Thoracic aorta (tissue), 2 donors: ENCODE measurements at regions not wholly inside any gene's neighbourhood (a gene's known extent, or its start where the extent isn't known, plus 50 kb on each side); places are given as distances from the start of the nearest gene placed in this dataset.

Experiments
- ATAC-seq: fragments of 150-250 bp; one replicate; pipeline ENCODE4 v1.8.0; 2017; ENCODE audit warnings: low read depth; ENCODE audit not compliant: insufficient number of reproducible peaks, low FRiP score
- DNase-seq: peaks from one replicate; pipeline ENCODE4 v3.0.0-alpha.2; 2020; ENCODE audit warnings: low spot score
- H3K27ac ChIP-seq, 2 donors: fragments of 200-600 bp; sonication (generic); 1 replicate in 1 of 2; 2 replicates in 1 of 2; pipeline ENCODE4 v1.5.1; 2016; ENCODE audit warnings: mild to moderate bottlenecking in 2 of 2, moderate library complexity in 2 of 2
- H3K27me3 ChIP-seq: fragments of 200-600 bp; sonication (generic); replicated peaks from 2 replicates; pipeline ENCODE4 v1.6.0; 2016; ENCODE audit warnings: mild to moderate bottlenecking; ENCODE audit not compliant: insufficient read depth
- H3K36me3 ChIP-seq: fragments of 200-600 bp; sonication (generic); one replicate; pipeline ENCODE4 v1.5.1; 2016
- H3K4me1 ChIP-seq, 2 donors: fragments of 200-600 bp; sonication (generic); 1 replicate in 1 of 2; 2 replicates in 1 of 2; pipeline versions ENCODE4 v1.5.1 to v1.6.0; 2016; ENCODE audit warnings: low read depth in 2 of 2, mild to moderate bottlenecking in 1 of 2; ENCODE audit not compliant: control insufficient read depth in 1 of 2
- H3K4me3 ChIP-seq: fragments of 200-600 bp; sonication (generic); 2 replicates; pipeline ENCODE4 v1.5.1; 2016; ENCODE audit warnings: mild to moderate bottlenecking
- H3K9me3 ChIP-seq: fragments of 200-600 bp; sonication (generic); 2 replicates; pipeline ENCODE4 v1.5.1; 2016
- TF ChIP-seq, protein P1 (sequence below): fragments of 200-600 bp; sonication (generic); IDR thresholded peaks from one replicate; pipeline ENCODE4 v1.5.1; 2019; ENCODE audit warnings: antibody characterized with exemption

- ATAC-seq (no peak), DNase-seq (no peak)
- H3K27me3 ChIP-seq = no peaks in the 10 kb centered on the region
- no peak overlapping the region for H3K27ac ChIP-seq
- no peak overlapping the region for H3K4me3 ChIP-seq
- no peaks in the 10 kb centered on the region for H3K36me3 ChIP-seq
- TF ChIP-seq, protein P1, sequence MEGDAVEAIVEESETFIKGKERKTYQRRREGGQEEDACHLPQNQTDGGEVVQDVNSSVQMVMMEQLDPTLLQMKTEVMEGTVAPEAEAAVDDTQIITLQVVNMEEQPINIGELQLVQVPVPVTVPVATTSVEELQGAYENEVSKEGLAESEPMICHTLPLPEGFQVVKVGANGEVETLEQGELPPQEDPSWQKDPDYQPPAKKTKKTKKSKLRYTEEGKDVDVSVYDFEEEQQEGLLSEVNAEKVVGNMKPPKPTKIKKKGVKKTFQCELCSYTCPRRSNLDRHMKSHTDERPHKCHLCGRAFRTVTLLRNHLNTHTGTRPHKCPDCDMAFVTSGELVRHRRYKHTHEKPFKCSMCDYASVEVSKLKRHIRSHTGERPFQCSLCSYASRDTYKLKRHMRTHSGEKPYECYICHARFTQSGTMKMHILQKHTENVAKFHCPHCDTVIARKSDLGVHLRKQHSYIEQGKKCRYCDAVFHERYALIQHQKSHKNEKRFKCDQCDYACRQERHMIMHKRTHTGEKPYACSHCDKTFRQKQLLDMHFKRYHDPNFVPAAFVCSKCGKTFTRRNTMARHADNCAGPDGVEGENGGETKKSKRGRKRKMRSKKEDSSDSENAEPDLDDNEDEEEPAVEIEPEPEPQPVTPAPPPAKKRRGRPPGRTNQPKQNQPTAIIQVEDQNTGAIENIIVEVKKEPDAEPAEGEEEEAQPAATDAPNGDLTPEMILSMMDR = no peak
- no peaks in the 10 kb centered on the region for H3K9me3 ChIP-seq
- H3K4me1 ChIP-seq = peaks cover 3 to 21% of the 10 kb centered on the region in 2 donors
Observed at GRCh38 chr3:99542767-99543518, 95.5 kb upstream of the COL8A1 start.

DNA sequence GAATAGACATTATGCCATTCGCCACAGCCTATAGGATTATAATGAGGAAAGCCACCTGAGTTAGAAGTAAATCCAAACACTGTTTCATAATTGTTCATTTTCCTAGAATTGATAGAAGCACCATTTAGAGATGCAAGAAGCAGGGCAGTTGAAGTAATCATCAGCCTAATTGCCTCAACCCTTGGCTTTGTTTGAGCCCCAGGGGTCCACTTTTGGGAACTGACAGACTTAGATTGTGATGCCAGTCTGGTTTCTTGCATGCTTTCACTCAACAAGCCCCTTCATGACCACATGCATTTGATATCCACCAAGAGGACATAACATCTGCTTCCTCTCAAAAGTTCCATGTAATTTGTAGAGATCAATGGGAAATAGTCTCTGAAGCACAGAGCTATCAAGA, 97.2 kb upstream of the COL8A1 start:
- TF ChIP-seq, protein P1 = no peak
- no peak for ATAC-seq
- Histone ChIP-seq H3K36me3 (no peaks in the 10 kb centered on the region), H3K4me1 (peaks cover 0 to 29% of the 10 kb centered on the region in 2 donors), H3K27ac (no peak overlapping the region), H3K9me3 (no peaks in the 10 kb centered on the region), H3K27me3 (no peaks in the 10 kb centered on the region), H3K4me3 (no peak overlapping the region)
- no peak for DNase-seq

DNA sequence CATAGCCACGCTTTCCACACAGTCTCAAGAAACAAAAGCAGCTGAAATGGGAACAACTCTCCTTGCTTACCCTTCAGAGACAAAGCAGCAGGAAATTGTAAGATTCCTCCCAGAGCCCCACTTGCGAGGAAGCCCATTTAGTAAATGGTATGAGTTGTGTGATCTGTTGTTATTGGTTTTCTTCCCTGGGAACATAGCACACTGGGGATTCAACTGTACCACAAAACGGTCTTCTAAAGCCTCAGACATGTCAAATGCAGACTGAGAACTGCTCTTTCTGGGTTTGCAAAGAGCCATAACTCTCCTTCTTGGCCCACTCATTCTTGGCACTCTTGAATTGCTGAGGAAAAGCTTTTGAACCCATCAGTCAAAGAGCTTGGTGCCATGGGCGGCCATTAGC, 101.0 kb upstream of the COL8A1 start:
- DNase-seq (no peak), ATAC-seq (no peak)
- Histone ChIP-seq H3K4me3 (no peak overlapping the region), H3K4me1 (peaks cover 13 to 29% of the 10 kb centered on the region in 2 donors), H3K27me3 (no peaks in the 10 kb centered on the region), H3K36me3 (no peaks in the 10 kb centered on the region), H3K9me3 (no peaks in the 10 kb centered on the region), H3K27ac (no peak overlapping the region)
- TF ChIP-seq, protein P1 = no peak

DNA sequence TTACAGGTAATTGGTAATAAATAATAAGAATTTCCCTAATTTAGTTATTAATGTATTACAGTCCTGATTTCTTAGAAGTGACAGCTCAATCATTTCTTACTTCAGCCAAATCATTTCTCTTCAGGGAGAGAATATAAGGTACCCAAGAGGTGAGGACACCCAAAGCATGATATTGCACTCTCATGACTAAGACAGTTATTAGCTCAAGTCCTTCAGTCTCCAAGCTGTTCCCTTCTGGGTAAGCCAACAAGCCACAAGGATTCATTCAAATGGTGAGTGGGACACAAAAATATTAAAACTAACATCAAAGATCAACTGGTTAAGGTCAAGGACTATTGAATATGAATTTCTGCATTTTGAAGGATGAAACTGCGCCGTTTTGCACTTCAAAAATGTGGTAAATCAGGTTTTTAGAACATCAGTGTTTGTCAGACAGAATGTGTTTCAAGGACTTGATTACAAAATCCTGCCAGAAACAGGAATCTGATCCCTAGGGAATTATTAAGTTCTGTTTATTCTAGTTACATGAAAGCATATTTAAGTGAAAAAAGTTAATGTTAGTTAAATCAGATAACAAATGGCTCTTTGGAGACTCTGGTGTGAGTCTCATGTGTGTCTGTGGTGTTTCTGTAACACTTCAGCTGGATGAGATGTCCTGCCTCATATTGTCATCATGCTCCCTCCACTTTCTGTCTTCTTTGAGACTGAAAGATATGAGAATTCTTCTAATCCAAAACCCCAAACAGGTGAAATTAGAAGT, 101.7 kb upstream of the COL8A1 start:
- H3K4me1 ChIP-seq = peaks cover 13 to 29% of the 10 kb centered on the region in 2 donors
- no peaks in the 10 kb centered on the region for H3K9me3 ChIP-seq
- ATAC-seq (no peak), DNase-seq (no peak)
- TF ChIP-seq, protein P1 = no peak
- no peaks in the 10 kb centered on the region for H3K27me3 ChIP-seq
- no peak overlapping the region for H3K4me3 ChIP-seq
- no peak overlapping the region for H3K27ac ChIP-seq
- no peaks in the 10 kb centered on the region for H3K36me3 ChIP-seq

DNA sequence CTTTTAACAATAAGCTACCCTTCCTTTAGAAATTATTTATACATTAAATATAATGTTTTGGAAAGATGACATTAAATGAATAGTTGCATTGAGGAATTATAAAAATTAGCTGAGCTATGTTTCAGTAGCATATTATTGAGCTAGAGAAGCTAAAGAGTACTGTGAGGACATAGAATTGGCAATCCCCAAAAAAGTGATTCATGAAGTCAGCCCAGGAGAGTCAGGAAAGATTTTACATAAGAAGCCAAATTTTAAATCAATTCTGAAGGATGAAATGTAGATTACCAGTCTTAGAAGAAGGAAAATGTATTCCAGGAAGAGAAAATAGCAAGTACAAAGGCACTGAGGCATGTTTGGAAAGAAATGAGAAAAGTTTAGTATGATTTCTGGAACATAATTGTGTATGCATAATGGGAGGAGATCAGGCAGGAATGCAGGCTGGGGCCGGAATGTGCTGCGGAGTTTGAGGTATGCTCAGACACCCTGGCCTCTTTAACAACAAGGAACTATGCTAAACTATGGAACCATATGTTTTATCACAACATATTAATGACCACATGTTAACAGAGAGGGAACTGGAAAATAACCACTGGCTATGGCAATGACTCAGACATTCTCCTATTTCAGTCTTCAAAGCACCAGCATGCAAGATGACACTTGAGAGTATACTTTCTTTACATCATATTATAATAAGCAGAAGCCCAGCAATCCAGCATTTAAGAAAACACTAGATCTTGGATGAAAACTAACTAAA, 103.3 kb upstream of the COL8A1 start:
- Histone ChIP-seq H3K4me1 (peaks cover 13 to 29% of the 10 kb centered on the region in 2 donors), H3K9me3 (no peaks in the 10 kb centered on the region), H3K4me3 (no peak overlapping the region), H3K27ac (no peak overlapping the region), H3K27me3 (no peaks in the 10 kb centered on the region), H3K36me3 (no peaks in the 10 kb centered on the region)
- no peak for DNase-seq
- TF ChIP-seq, protein P1 = no peak
- no peak for ATAC-seq
